ENCODE measurements at regions not wholly inside any gene's neighbourhood (a gene's known extent, or its start where the extent isn't known, plus 50 kb on each side); places are given as distances from the start of the nearest gene placed in this dataset.

- no peak for DNase-seq
Observed at GRCh38 chr11:111019451-111019850, 226.1 kb upstream of the POU2AF2 start.

GRCh38 chr11:111018566-111018965 lies 227.0 kb upstream of the POU2AF2 start:
- no peak for DNase-seq

DNA sequence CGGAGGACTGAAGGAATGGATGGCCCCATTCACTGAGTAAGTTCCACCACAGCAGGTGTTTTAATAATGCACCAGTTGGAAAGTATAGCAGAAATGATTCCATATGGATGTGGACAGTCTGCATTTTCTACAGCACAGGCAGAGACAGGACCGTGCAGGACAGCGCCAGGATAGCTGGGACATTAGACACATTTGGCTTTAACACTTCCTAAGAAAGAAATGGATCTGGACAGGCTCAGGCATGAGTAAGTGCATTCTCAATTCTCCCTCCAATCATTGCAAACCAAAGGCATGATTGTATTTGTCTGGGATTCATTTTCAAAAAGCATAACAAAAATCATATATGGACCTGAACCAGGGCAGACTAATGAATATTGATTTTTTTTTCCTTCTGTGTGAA lies 233.0 kb upstream of the POU2AF2 start:
- DNase-seq, result no peak

- no peak for DNase-seq
Observed at GRCh38 chr11:111011275-111011594, 234.3 kb upstream of the POU2AF2 start.

GRCh38 chr11:111010391-111011274 lies 234.9 kb upstream of the POU2AF2 start:
- no peak for DNase-seq

- DNase-seq, result no peak
Observed at GRCh38 chr11:111006227-111006626, 239.3 kb upstream of the POU2AF2 start.

- peak; percentile 6 for DNase-seq
Observed at GRCh38 chr11:111001986-111002611, 243.4 kb upstream of the POU2AF2 start.

DNA sequence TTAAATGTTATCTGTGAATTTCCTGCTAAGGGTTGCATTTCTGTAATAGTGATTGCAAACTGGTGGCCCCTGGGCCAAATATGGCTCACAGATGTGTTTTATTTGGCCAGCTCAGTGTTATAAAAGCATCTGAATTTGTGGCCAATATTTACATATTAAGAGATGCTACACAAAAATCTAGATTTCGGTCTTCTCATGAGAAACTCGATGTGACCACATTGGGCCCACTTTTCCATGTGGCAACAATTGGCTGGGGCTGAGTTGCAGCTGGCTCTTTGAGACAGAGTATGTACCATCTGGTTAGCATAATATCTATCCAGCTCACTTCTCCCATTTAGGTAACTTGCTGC lies 244.5 kb upstream of the POU2AF2 start:
- DNase-seq, result no peak

DNA sequence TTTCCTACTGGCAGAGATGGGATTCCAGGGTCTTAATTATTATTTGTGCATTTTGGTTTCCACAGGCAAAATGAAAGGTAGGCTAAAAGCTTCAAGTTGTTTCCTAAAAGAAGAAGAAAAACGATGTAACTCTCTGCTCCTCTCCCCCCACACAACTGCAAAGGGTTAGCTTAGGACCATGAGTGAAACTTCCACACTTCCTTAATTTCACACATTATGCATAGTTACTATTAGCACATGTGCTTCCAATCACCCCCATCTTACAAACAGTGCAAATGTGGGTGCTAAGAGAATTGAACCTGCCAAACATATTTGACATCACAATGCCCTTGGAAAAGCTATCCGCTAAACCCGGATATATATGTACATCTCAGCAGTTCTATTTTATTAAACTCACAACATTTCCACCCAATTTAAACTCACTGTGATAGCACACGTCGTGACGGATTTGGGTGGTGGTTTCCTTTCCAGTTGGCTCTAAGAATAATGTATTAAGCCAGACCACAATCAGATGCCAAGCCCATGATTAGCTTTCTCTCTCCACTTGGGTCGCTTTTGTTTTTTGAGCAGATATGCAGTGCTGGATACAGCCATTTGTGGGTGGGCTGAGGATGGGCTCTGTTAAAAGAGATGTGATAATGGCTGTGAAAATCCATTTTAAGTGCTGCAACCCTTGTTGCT lies 245.0 kb upstream of the POU2AF2 start:
- no peak for DNase-seq

GRCh38 chr11:110992481-110992880 lies 253.0 kb upstream of the POU2AF2 start:
- DNase-seq, result no peak

- DNase-seq, result no peak
Observed at GRCh38 chr11:110991661-110992355, 253.7 kb upstream of the POU2AF2 start.

- DNase-seq, result no peak
Observed at GRCh38 chr11:110990311-110990710, 255.2 kb upstream of the POU2AF2 start.

DNA sequence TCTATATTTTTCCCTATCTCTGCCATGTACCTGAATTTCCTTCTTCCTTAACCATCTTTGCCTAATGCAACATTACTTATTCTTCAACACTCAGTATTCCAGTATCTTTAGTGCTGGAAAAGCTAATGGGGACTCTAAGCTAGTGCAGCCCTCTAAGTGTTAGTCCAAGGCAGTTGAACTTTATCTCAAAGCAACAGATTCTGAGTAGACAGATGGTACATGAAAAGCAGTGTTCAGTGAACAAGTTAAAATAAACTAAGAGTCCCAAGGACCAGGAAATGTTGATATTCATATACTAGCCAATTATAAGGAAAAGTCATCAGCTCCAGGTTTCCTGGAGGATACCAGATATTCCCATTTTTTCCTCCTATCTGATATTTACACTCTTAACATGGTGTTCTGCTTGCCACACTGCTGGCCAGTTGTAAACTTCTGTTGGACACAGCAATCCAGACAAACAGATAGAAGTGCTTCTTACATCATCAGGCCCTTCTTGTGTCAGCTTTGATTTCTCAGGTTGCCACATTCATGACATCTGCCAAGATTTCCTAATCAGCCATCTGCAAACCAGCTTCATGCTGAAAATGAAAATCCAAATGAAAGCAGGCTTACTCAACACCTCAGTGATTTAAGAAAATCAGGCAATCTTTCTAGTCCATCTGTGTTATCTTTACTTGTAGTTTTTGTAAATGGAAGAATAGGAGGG lies 255.9 kb upstream of the POU2AF2 start:
- DNase-seq, result no peak

- DNase-seq, result no peak
Observed at GRCh38 chr11:110988671-110989070, 256.9 kb upstream of the POU2AF2 start.

DNA sequence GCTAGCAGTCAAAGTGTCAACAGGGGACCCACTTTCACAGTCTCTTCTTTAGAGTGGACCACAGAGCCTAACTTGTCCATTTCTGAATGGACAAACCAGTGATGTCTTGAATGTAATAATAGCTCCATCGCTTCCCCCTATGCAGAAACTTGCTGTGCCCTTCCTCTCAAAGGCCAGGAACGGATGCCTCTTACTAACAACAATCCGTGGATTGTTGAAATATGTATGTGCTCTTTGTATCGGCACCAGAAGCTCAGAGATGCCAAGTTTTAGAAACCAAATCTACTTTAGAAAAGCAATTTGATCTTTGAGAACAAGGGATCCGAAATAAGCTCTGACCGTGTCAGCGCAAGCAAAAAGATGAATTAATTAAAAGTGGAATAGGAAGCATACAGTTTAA lies 259.5 kb upstream of the POU2AF2 start:
- no peak for DNase-seq

GRCh38 chr11:110985547-110985946 lies 260.0 kb upstream of the POU2AF2 start:
- no peak for DNase-seq

- DNase-seq, result no peak
Observed at GRCh38 chr11:110984693-110985092, 260.8 kb upstream of the POU2AF2 start.

DNA sequence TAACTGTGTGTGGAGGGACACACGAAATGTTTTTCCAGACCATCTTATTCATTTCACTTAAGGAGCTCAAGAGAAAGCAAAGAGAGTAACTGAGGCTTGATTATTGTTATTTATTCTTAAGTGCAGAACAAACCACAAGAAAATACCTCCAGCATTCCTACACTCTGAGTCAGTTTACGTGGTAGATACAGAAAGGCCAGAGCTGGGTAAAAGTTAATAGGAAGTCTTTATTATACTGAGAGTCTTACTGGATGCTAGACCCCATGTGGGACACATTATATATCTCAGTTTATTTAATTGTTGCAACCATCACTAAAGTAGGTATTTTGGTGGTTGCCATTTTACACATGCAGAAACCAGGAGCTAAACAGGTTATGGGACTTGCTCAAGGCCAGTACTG lies 261.4 kb upstream of the POU2AF2 start:
- DNase-seq, result no peak

DNA sequence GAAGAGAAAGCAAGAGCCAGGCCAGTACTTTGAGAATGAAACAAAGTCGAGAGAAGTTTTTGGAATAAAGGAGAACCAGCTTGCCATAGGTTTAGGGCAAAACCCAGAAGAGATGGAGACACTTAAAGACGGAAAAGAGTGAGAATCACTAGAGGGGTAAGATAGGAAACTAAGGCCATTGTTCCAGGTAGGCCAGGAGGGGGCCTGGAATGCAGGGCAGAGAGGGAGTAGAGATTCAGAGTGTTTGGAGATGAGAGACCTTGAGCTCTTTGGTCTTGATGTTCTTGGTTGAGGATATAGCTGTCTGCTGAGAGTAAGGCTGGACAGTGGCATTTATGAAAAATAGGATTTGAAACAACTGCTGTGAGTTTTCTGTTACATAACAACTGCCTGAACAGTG lies 263.3 kb upstream of the POU2AF2 start:
- no peak for DNase-seq

DNA sequence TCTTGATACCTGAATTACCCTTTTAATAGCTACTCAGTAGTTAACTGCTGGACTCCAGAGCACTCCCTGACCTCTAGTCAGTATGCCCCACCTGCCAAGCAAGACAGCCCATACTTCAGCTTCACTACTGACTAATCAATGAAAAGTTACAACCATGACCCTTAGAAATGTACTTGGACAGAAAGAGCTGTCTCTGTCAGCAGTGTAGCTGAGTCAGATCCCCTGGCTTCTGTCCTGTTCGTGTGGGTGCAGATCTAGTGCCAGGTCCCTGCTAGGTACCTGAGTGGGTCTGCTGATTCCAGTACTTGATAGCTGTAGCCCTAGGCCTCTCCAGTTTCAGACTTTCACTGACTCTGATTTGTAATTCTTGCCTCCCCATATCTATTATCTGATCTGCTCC lies 265.8 kb upstream of the POU2AF2 start:
- no peak for DNase-seq

GRCh38 chr11:110977661-110978060 lies 265.4 kb upstream of the ARHGAP20 start:
- DNase-seq, result no peak

- no peak for DNase-seq
Observed at GRCh38 chr11:110974731-110975130, 262.5 kb upstream of the ARHGAP20 start.

GRCh38 chr11:110973401-110973980 lies 261.3 kb upstream of the ARHGAP20 start:
- no peak for DNase-seq
